Uterus (tissue), 2 donors: ENCODE measurements at regions not wholly inside any gene's neighbourhood (a gene's known extent, or its start where the extent isn't known, plus 50 kb on each side); places are given as distances from the start of the nearest gene placed in this dataset.

Experiments
- POLR2A ChIP-seq, 2 donors: fragments of 450-650 bp; IDR thresholded peaks; one replicate each; pipeline ENCODE4 v1.6.1; 2016; ENCODE audit warnings: antibody characterized with exemption in 2 of 2, mild to moderate bottlenecking in 1 of 2, moderate library complexity in 1 of 2
- TF ChIP-seq, protein P1 (sequence below), 4 experiments: fragments of 200-600 bp in 2 of 4; fragments of 450-650 bp in 2 of 4; sonication (generic) in 2 of 4; IDR thresholded peaks; one replicate each; pipeline ENCODE4 v1.5.1; 2016 to 2019; ENCODE audit warnings: antibody characterized with exemption in 4 of 4, mild to moderate bottlenecking in 2 of 4, moderate library complexity in 1 of 4

DNA sequence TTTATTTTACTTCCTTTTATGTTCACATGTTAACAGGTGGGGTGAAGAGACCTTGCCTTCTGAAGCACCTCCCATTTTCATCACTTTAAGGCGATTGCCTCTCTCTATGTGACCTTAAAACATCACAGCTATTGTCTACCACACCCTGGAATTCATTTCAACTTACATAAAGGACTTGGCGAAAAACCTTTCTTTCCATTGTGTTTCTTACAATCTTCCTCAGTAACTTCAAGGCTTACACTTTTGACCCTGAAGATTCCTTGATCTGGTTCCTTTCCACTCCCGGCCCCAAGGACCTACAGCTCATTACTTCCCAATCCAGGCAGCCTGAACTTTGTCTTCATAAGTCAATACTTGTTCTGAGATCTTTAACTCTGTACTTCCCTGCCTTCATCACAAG lies 443.3 kb downstream of the ADAMTS20 start:
- TF ChIP-seq, protein P1, sequence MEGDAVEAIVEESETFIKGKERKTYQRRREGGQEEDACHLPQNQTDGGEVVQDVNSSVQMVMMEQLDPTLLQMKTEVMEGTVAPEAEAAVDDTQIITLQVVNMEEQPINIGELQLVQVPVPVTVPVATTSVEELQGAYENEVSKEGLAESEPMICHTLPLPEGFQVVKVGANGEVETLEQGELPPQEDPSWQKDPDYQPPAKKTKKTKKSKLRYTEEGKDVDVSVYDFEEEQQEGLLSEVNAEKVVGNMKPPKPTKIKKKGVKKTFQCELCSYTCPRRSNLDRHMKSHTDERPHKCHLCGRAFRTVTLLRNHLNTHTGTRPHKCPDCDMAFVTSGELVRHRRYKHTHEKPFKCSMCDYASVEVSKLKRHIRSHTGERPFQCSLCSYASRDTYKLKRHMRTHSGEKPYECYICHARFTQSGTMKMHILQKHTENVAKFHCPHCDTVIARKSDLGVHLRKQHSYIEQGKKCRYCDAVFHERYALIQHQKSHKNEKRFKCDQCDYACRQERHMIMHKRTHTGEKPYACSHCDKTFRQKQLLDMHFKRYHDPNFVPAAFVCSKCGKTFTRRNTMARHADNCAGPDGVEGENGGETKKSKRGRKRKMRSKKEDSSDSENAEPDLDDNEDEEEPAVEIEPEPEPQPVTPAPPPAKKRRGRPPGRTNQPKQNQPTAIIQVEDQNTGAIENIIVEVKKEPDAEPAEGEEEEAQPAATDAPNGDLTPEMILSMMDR (IDR thresholded peaks at IDR 0.05): no peak
- TF ChIP-seq POLR2A (IDR thresholded peaks at IDR 0.05): no peak
